NT2/D1 (cell line): ENCODE measurements at regions not wholly inside any gene's neighbourhood (a gene's known extent, or its start where the extent isn't known, plus 50 kb on each side); places are given as distances from the start of the nearest gene placed in this dataset.

Experiments
- SUZ12 ChIP-seq: IDR thresholded peaks from 2 replicates; pipeline ENCODE4 v1.6.1; 2011; ENCODE audit not compliant: insufficient read length, insufficient read depth; ENCODE audit errors: extremely low read depth
- YY1 ChIP-seq: IDR thresholded peaks from 2 replicates; pipeline ENCODE4 v1.6.1; 2011; ENCODE audit not compliant: insufficient read length, insufficient read depth

DNA sequence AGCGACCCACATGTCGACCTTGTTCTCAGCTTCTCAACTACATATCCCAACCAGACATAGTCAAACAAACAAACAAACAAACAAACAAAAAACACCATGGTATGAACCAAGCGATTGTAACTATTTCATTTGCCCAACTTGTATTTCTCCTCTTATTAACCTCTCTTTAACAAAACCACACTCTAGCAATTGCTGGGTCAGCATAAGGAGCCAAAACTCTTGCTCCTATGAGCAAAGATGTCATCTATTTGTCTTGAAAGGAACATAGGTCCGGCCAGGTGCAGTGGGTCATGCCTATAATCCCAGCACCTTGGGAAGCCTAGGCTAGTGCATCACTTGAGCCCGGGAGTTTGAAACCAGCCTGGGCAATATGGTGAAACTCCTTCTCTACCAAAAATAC is 145.6 kb downstream of the WT1 start:
- no peak for TF ChIP-seq SUZ12
- no peak for TF ChIP-seq YY1
